Subcutaneous abdominal adipose tissue (tissue), 5 donors: ENCODE measurements at regions not wholly inside any gene's neighbourhood (a gene's known extent, or its start where the extent isn't known, plus 50 kb on each side); places are given as distances from the start of the nearest gene placed in this dataset.

Source experiments
- H3K27ac ChIP-seq: one replicate; pipeline ENCODE4 v1.7.0; 2013; ENCODE audit warnings: low read depth, mild to moderate bottlenecking, inconsistent platforms, low read length, moderate library complexity
- H3K27me3 ChIP-seq, 5 donors: one replicate each; pipeline ENCODE4 v1.7.0; 2013; ENCODE audit warnings: low read length in 5 of 5, inconsistent platforms in 1 of 5; ENCODE audit not compliant: control insufficient read depth in 5 of 5, insufficient read depth in 4 of 5
- H3K36me3 ChIP-seq, 5 donors: one replicate each; pipeline ENCODE4 v1.7.0; 2013; ENCODE audit warnings: low read length in 5 of 5; ENCODE audit not compliant: control insufficient read depth in 5 of 5, insufficient read depth in 5 of 5
- H3K4me1 ChIP-seq, 5 donors: one replicate each; pipeline ENCODE4 v1.7.0; 2013; ENCODE audit warnings: low read length in 5 of 5, mild to moderate bottlenecking in 3 of 5, moderate library complexity in 1 of 5; ENCODE audit not compliant: control insufficient read depth in 5 of 5, insufficient read depth in 5 of 5
- H3K4me3 ChIP-seq, 5 donors: one replicate each; pipeline ENCODE4 v1.7.0; 2013; ENCODE audit warnings: low read length in 5 of 5, low read depth in 1 of 5
- H3K9ac ChIP-seq, 5 donors: one replicate each; pipeline ENCODE4 v1.7.0; 2013; ENCODE audit warnings: low read length in 5 of 5, mild to moderate bottlenecking in 4 of 5, moderate library complexity in 3 of 5
- H3K9me3 ChIP-seq, 5 donors: one replicate each; pipeline ENCODE4 v1.7.0; 2013; ENCODE audit warnings: low read length in 5 of 5; ENCODE audit not compliant: control insufficient read depth in 5 of 5
- donor health status: healthy.
- donor health status: healthy.
- donor health status: healthy.
- donor health status: healthy.
- donor health status: healthy.

GRCh38 chr18:24633121-24633520 lies 172.7 kb downstream of the HRH4 start:
- Histone ChIP-seq H3K27me3 (peaks cover 0 to 5% (median 0%) of the 10 kb centered on the region in 5 donors), H3K9me3 (no peaks in the 10 kb centered on the region), H3K27ac (no peak overlapping the region), H3K9ac (no peak overlapping the region), H3K4me3 (no peak overlapping the region), H3K36me3 (no peaks in the 10 kb centered on the region), H3K4me1 (peaks cover 0 to 14% (median 0%) of the 10 kb centered on the region in 5 donors)

- Histone ChIP-seq H3K4me3 (no peak overlapping the region), H3K9me3 (peaks cover 0 to 7% (median 3%) of the 10 kb centered on the region in 5 donors), H3K4me1 (no peaks in the 10 kb centered on the region), H3K36me3 (no peaks in the 10 kb centered on the region), H3K27me3 (no peaks in the 10 kb centered on the region), H3K9ac (no peak overlapping the region), H3K27ac (no peak overlapping the region)
These were observed 189.1 kb downstream of the HRH4 start for GRCh38 chr18:24649571-24649970.

GRCh38 chr18:24651434-24651833 lies 191.0 kb downstream of the HRH4 start:
- no peak overlapping the region for H3K4me3 ChIP-seq
- no peak overlapping the region for H3K27ac ChIP-seq
- no peaks in the 10 kb centered on the region for H3K36me3 ChIP-seq
- H3K27me3 ChIP-seq, result no peaks in the 10 kb centered on the region
- H3K9ac ChIP-seq, result no peak overlapping the region
- no peaks in the 10 kb centered on the region for H3K4me1 ChIP-seq
- H3K9me3 ChIP-seq, result peaks cover 0 to 7% (median 3%) of the 10 kb centered on the region in 5 donors

GRCh38 chr18:24656050-24656449 lies 195.6 kb downstream of the HRH4 start:
- H3K9me3 ChIP-seq, result peaks cover 0 to 7% (median 3%) of the 10 kb centered on the region in 5 donors
- H3K27ac ChIP-seq, result no peak overlapping the region
- peaks cover 0 to 4% (median 0%) of the 10 kb centered on the region in 5 donors for H3K27me3 ChIP-seq
- peaks cover 0 to 20% (median 10%) of the 10 kb centered on the region in 5 donors for H3K4me1 ChIP-seq
- H3K4me3 ChIP-seq, result no peak overlapping the region
- no peaks in the 10 kb centered on the region for H3K36me3 ChIP-seq
- H3K9ac ChIP-seq, result no peak overlapping the region

- H3K27me3 ChIP-seq, result peaks cover 0 to 4% (median 0%) of the 10 kb centered on the region in 5 donors
- peaks cover 0 to 20% (median 10%) of the 10 kb centered on the region in 5 donors for H3K4me1 ChIP-seq
- H3K27ac ChIP-seq, result no peak overlapping the region
- H3K36me3 ChIP-seq, result no peaks in the 10 kb centered on the region
- no peak overlapping the region for H3K9ac ChIP-seq
- no peaks in the 10 kb centered on the region for H3K9me3 ChIP-seq
- no peak overlapping the region for H3K4me3 ChIP-seq
These were observed 196.4 kb downstream of the HRH4 start for GRCh38 chr18:24656551-24657443.

GRCh38 chr18:24657444-24657842 lies 197.0 kb downstream of the HRH4 start:
- H3K9me3 ChIP-seq, result no peaks in the 10 kb centered on the region
- peaks cover 0 to 20% (median 10%) of the 10 kb centered on the region in 5 donors for H3K4me1 ChIP-seq
- H3K27ac ChIP-seq, result no peak overlapping the region
- H3K36me3 ChIP-seq, result no peaks in the 10 kb centered on the region
- peaks cover 0 to 4% (median 3%) of the 10 kb centered on the region in 5 donors for H3K27me3 ChIP-seq
- H3K4me3 ChIP-seq, result no peak overlapping the region
- no peak overlapping the region for H3K9ac ChIP-seq

GRCh38 chr18:24658302-24658701 lies 197.9 kb downstream of the HRH4 start:
- H3K36me3 ChIP-seq, result no peaks in the 10 kb centered on the region
- no peaks in the 10 kb centered on the region for H3K9me3 ChIP-seq
- H3K4me1 ChIP-seq, result peaks cover 0 to 20% (median 10%) of the 10 kb centered on the region in 5 donors
- no peak overlapping the region for H3K4me3 ChIP-seq
- H3K27me3 ChIP-seq, result peaks cover 0 to 4% (median 3%) of the 10 kb centered on the region in 5 donors
- no peak overlapping the region for H3K9ac ChIP-seq
- no peak overlapping the region for H3K27ac ChIP-seq

- Histone ChIP-seq H3K9ac (peak overlapping the region in 3 of 5 donors; percentile 20 to 64 (median 28)), H3K9me3 (no peaks in the 10 kb centered on the region), H3K27me3 (peaks cover 0 to 4% (median 3%) of the 10 kb centered on the region in 5 donors), H3K4me3 (peak overlapping the region; percentile 50 to 80 (median 69)), H3K27ac (peak overlapping the region; percentile 56), H3K36me3 (no peaks in the 10 kb centered on the region), H3K4me1 (peaks cover 0 to 20% (median 10%) of the 10 kb centered on the region in 5 donors)
These were observed 199.6 kb downstream of the HRH4 start for GRCh38 chr18:24659827-24660720.

- peak overlapping the region; percentile 33 for H3K27ac ChIP-seq
- peak overlapping the region in 1 of 5 donors; percentile 79 for H3K4me3 ChIP-seq
These were observed 200.5 kb downstream of the HRH4 start for GRCh38 chr18:24660956-24661355.

More at GRCh38 chr18:24660956-24661355, 200.5 kb downstream of the HRH4 start:
- Histone ChIP-seq H3K9me3 (no peaks in the 10 kb centered on the region), H3K9ac (peak overlapping the region in 1 of 5 donors; percentile 31), H3K36me3 (no peaks in the 10 kb centered on the region), H3K27me3 (peaks cover 0 to 4% (median 3%) of the 10 kb centered on the region in 5 donors), H3K4me1 (peaks cover 0 to 20% (median 10%) of the 10 kb centered on the region in 5 donors)
